GM12891 (cell line): ENCODE measurements at regions not wholly inside any gene's neighbourhood (a gene's known extent, or its start where the extent isn't known, plus 50 kb on each side); places are given as distances from the start of the nearest gene placed in this dataset.

Source experiments
- POLR2A ChIP-seq: IDR thresholded peaks from 2 replicates; pipeline ENCODE4 v1.6.1; 2011; ENCODE audit warnings: low read depth, low read length, control low read depth
- POLR2AphosphoS5 ChIP-seq: IDR thresholded peaks from 2 replicates; pipeline ENCODE4 v1.6.1; 2011; ENCODE audit warnings: low read depth, low read length, control low read depth
- POU2F2 ChIP-seq: IDR thresholded peaks from 2 replicates; pipeline ENCODE4 v1.6.1; 2011; ENCODE audit warnings: low read depth, mild to moderate bottlenecking, control low read depth, low read length, moderate library complexity
- SPI1 ChIP-seq: IDR thresholded peaks from 2 replicates; pipeline ENCODE4 v1.6.1; 2011; ENCODE audit warnings: low read depth, low read length, control low read depth
- TAF1 ChIP-seq: IDR thresholded peaks from 2 replicates; pipeline ENCODE4 v1.6.1; 2011; ENCODE audit warnings: low read depth, low read length, control low read depth

DNA sequence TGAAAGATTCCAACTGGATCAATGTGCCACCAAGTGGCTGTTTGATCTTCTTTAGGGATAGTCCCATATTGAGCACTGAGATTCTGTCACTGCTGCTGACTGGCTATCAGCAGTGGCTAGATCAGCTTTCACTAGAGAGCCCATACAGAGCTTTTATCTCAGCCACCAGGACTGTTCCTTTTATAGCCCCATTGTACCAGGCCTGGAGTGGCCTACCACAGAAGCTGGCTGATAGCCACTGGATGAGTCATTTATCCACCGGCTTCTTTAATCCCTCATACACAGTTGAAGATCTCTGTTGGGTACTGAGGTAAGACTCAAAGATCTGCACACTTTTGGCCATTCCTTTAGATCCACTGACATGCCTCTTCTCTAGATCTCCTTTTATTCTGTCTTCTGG is 1101.1 kb downstream of the SORCS3 start:
- TF ChIP-seq POLR2A, result no peak
- TF ChIP-seq TAF1, result no peak
- TF ChIP-seq POLR2AphosphoS5, result no peak
- no peak for TF ChIP-seq POU2F2
- TF ChIP-seq SPI1, result no peak
